ENCODE measurements at regions not wholly inside any gene's neighbourhood (a gene's known extent, or its start where the extent isn't known, plus 50 kb on each side); places are given as distances from the start of the nearest gene placed in this dataset.

DNA sequence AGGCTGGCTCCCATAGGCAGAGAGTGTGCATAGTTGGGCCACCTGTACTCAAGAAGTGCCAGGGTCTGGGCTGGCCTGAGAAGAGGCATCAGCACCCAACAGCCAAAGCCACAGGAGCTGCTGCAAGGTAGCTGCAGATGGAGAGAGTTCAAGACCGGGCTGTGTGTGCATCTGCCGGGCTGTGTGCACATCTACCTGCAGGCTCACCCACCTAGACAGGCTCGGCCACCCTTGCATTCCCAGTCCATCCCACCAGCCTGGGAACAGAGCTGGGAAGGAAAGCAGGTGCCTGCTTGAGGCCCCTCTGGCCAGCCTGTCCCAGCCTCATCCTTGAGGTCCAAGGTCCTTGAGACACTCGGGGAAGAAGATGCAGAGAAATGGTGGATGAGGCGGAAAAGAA is 194.4 kb upstream of the AJAP1 start:
- TF ChIP-seq, protein P1, sequence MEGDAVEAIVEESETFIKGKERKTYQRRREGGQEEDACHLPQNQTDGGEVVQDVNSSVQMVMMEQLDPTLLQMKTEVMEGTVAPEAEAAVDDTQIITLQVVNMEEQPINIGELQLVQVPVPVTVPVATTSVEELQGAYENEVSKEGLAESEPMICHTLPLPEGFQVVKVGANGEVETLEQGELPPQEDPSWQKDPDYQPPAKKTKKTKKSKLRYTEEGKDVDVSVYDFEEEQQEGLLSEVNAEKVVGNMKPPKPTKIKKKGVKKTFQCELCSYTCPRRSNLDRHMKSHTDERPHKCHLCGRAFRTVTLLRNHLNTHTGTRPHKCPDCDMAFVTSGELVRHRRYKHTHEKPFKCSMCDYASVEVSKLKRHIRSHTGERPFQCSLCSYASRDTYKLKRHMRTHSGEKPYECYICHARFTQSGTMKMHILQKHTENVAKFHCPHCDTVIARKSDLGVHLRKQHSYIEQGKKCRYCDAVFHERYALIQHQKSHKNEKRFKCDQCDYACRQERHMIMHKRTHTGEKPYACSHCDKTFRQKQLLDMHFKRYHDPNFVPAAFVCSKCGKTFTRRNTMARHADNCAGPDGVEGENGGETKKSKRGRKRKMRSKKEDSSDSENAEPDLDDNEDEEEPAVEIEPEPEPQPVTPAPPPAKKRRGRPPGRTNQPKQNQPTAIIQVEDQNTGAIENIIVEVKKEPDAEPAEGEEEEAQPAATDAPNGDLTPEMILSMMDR (IDR thresholded peaks at IDR 0.05), result no peak
- no peak for TF ChIP-seq POLR2A (IDR thresholded peaks at IDR 0.05)

Measured in right lobe of liver (tissue), 4 donors.